ENCODE measurements at regions not wholly inside any gene's neighbourhood (a gene's known extent, or its start where the extent isn't known, plus 50 kb on each side); places are given as distances from the start of the nearest gene placed in this dataset.
A peak's percentile ranks its signal among the peaks of the same experiment; 100 is the strongest.

DNA sequence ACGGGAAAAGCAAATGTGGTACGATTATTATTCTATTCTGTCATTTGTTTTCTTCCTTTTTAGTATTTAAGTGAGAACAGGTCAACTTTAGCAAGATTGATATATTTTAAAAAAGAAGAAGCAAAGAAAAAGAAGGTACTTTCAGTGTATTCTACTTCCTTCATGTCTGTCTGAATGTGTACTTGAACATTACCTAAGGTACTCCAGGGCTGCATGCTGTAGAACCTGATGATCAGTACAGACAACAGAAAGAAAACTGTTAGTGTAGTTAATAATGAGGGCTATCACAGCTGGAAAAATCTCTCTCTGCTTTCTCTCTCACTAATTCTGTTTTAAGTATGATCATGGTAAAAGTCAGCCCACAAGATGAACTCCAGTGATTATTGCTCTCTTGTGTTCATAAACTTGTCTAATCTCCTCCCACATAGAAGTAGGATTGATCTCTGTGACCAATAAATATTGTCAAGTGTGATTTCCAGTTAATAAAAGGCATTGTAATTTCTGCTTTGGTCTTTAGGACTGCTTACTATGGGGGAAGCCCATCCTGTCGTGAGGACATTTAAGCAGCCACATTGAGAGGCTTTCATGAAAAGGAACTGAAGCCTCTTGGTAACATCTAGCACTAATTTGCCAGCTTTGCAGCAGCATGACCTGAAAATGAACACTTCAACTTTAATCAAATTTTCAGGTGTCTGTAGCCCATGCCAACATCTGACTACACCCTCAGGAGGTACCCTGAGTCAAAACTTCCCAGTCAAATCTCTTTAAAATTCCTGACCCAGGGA lies 864.0 kb upstream of the ACO1 start:
- no peak for DNase-seq (ENCODE audit: extremely low read depth, low read depth)
- TF ChIP-seq, protein P1, sequence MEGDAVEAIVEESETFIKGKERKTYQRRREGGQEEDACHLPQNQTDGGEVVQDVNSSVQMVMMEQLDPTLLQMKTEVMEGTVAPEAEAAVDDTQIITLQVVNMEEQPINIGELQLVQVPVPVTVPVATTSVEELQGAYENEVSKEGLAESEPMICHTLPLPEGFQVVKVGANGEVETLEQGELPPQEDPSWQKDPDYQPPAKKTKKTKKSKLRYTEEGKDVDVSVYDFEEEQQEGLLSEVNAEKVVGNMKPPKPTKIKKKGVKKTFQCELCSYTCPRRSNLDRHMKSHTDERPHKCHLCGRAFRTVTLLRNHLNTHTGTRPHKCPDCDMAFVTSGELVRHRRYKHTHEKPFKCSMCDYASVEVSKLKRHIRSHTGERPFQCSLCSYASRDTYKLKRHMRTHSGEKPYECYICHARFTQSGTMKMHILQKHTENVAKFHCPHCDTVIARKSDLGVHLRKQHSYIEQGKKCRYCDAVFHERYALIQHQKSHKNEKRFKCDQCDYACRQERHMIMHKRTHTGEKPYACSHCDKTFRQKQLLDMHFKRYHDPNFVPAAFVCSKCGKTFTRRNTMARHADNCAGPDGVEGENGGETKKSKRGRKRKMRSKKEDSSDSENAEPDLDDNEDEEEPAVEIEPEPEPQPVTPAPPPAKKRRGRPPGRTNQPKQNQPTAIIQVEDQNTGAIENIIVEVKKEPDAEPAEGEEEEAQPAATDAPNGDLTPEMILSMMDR (IDR thresholded peaks at IDR 0.05; ENCODE audit: low read depth, low read length): no peak

DNA sequence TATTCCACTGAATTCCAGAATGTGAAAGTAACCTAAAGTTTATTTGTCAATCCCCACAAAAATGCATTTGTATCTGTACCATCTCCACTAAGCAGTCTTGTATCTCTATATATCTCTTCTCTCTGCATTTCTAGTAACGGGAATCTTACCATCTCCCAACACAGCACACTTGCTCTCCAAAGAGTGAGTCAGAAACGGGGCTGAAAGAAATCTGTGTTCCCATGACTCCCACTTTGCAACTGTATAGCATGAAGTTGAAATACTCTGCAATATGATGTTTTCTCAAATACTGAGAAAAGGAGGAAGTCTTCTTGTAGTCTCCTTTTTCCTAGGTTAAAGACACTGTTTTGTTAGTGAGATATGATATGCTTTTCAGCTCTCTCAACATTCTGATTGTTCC lies 848.8 kb upstream of the ACO1 start:
- no peak for DNase-seq (ENCODE audit: extremely low read depth, low read depth)

DNA sequence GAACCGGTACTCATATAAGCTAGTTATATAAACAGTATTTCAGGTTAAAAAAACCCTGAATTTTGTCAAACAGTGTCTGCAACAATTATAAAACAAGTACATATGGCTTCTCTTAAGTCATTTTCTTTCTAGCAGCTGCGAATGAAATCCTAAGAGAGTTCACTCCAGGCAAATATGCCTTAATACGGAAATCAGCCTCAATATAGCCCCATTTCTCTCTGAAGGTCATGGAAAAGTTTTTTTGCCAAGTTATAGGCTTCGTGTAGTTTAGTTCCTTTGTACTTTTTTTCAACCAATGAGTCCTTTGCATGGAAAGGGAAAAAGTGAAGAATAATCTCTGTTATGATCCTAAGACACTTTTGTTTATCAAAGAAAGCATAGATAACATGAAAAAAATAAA lies 848.0 kb upstream of the ACO1 start:
- TF ChIP-seq, protein P1 (IDR thresholded peaks at IDR 0.05; ENCODE audit: low read depth, low read length): no peak
- DNase-seq (ENCODE audit: extremely low read depth, low read depth): no peak

More for the DNA sequence above, 848.8 kb upstream of the ACO1 start:
- TF ChIP-seq, protein P1 (IDR thresholded peaks at IDR 0.05; ENCODE audit: low read depth, low read length): no peak

DNA sequence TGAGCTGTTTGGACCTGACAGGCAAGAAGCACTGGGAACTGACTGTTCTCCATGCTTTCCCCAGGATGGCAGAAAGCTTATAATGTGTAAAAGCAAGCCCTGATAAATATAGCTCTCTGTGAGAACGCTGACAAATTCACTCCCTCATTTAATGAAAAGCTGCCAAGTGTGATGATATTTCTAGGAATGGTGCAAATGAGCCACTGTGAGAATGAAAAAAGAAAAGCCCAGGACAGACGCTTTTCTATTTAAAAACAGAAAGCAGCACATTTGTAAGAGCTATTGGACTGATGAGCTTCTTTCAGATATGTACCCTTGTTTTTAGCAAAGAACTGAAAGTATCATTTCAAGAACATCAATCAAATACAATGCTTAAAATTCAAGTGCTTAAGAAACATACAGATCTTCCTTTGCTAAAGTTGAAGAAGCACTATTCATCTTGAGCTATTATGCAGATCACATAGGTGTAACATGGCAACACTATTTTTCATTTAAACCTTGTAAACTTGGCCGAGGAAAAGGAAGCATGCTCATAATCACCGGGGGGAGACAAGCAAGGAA lies 842.6 kb upstream of the ACO1 start:
- DNase-seq (ENCODE audit: extremely low read depth, low read depth): no peak

DNA sequence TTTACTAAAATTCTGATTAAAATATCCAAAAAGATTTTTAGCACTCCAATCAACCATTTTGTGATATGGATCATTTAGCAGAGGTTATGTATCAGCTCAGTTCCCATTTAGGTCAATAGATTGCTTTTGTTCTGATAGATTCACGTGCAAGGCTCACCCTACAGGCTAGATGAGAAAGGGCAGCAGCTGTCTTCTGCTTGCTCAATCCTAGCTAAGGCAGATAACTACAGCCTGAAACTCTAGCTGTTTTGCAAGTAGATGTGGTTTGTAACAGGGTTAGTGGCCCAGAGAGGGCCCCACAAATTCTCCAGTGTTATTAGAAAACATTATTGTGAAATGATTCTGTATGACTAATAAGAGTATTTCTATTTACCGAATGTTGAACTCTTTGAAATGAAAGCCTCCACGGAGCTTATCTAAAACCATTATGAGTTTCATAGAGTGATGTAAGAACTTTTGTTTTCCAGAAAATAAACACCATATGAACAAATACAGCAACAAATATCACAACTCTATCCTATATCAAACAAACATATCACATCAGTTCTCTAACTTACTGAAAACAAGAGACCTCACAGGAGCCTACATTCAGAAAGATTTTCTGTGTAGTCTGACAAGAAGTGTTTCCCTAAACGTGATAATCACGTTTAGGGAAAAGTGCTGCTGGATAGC lies 841.9 kb upstream of the ACO1 start:
- peak; percentile 0 for DNase-seq (ENCODE audit: extremely low read depth, low read depth)
- TF ChIP-seq, protein P1 (IDR thresholded peaks at IDR 0.05; ENCODE audit: low read depth, low read length): no peak

More for the DNA sequence above, 842.6 kb upstream of the ACO1 start:
- TF ChIP-seq, protein P1 (IDR thresholded peaks at IDR 0.05; ENCODE audit: low read depth, low read length): no peak

DNA sequence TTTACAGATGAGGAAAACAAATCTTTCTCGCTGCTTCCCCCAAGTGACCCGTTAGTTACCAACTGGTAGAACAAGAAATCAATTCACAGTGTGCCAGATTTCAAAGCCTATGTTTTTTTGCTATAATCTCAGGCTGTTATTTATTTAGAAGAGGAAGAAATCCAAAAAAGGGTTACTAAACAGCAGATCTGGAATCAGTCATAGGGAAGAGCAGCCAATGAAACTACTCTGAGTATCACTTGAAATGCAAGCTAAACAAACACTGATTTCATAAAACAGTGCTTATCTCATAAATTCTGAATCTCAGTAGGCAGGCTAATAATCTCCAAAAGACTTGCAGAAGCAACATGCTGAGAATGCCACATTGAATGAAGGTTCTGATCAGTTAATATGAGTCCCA lies 829.5 kb upstream of the ACO1 start:
- no peak for DNase-seq (ENCODE audit: extremely low read depth, low read depth)
- TF ChIP-seq, protein P1 (IDR thresholded peaks at IDR 0.05; ENCODE audit: low read depth, low read length): no peak

Measured in AG09319 (cell line).